Endodermal cell (in vitro differentiated cells): ENCODE measurements at regions not wholly inside any gene's neighbourhood (a gene's known extent, or its start where the extent isn't known, plus 50 kb on each side); places are given as distances from the start of the nearest gene placed in this dataset.

ENCODE experiments used
- DNase-seq: peaks from one replicate; pipeline ENCODE4 v3.0.0-alpha.2; 2017
- H3K27ac ChIP-seq: 2 replicates; pipeline ENCODE4 v1.5.1; 2013; ENCODE audit warnings: mild to moderate bottlenecking, low read depth, low read length, moderate library complexity
- H3K27me3 ChIP-seq: 2 replicates; pipeline ENCODE4 v1.6.1; 2013; ENCODE audit warnings: mild to moderate bottlenecking, low read length, moderate library complexity; ENCODE audit not compliant: insufficient read depth, control insufficient read depth, poor library complexity, severe bottlenecking
- H3K36me3 ChIP-seq: 2 replicates; pipeline ENCODE4 v1.7.0; 2013; ENCODE audit warnings: mild to moderate bottlenecking, low read length, moderate library complexity; ENCODE audit not compliant: control insufficient read depth, insufficient read depth
- H3K4me1 ChIP-seq: one replicate; pipeline ENCODE4 v1.7.0; 2013; ENCODE audit warnings: low read length; ENCODE audit not compliant: control insufficient read depth, insufficient read depth
- H3K4me3 ChIP-seq: 2 replicates; pipeline ENCODE4 v1.5.1; 2013; ENCODE audit warnings: mild to moderate bottlenecking, low read length, moderate library complexity
- H3K9ac ChIP-seq: 2 replicates; pipeline ENCODE4 v1.6.1; 2013; ENCODE audit warnings: mild to moderate bottlenecking, low read length, moderate library complexity; ENCODE audit not compliant: poor library complexity, severe bottlenecking; ENCODE audit errors: extremely low read depth
- H3K9me3 ChIP-seq: 2 replicates; pipeline ENCODE4 v1.6.1; 2013; ENCODE audit warnings: mild to moderate bottlenecking, low read length, moderate library complexity; ENCODE audit not compliant: control insufficient read depth
- H3K27ac Mint-ChIP-seq: 2 replicates; pipeline ENCODE4 v1.8.0; 2020; ENCODE audit warnings: mixed read lengths
- H3K27me3 Mint-ChIP-seq: 2 replicates; pipeline ENCODE4 v1.8.0; 2021; ENCODE audit warnings: mild to moderate bottlenecking, mixed read lengths; ENCODE audit not compliant: insufficient read depth
- H3K36me3 Mint-ChIP-seq: 2 replicates; pipeline ENCODE4 v1.8.0; 2020; ENCODE audit warnings: low read depth, mixed read lengths
- H3K4me1 Mint-ChIP-seq: 2 replicates; pipeline ENCODE4 v1.8.0; 2020; ENCODE audit warnings: mixed read lengths
- H3K4me3 Mint-ChIP-seq: 2 replicates; pipeline ENCODE4 v1.8.0; 2020; ENCODE audit warnings: mild to moderate bottlenecking, moderate library complexity, mixed read lengths
- H3K9me3 Mint-ChIP-seq: 2 replicates; pipeline ENCODE4 v1.8.0; 2020; ENCODE audit warnings: mild to moderate bottlenecking, mixed read lengths
- CTCF ChIP-seq: fragments of 200-600 bp; sonication (generic); conservative IDR thresholded peaks from 2 replicates; pipeline ENCODE4 v1.5.0; 2021; ENCODE audit warnings: antibody characterized with exemption, mild to moderate bottlenecking
- WGBS, 2 experiments: methylation state at CpG; one replicate each; pipeline versions ENCODE4 v1.1.5 to v1.1.7; 2013; ENCODE audit warnings: missing lambda C conversion rate in 2 of 2, mixed read lengths in 1 of 2; ENCODE audit not compliant: insufficient coverage in 1 of 2, insufficient read length in 1 of 2; 5-methylcytosine and 5-hydroxymethylcytosine counted together

- Mint-ChIP-seq H3K36me3 (no peaks in the 10 kb centered on the region), H3K27ac (no peak overlapping the region), H3K4me1 (peaks cover 8% of the 10 kb centered on the region), H3K9me3 (no peaks in the 10 kb centered on the region), H3K4me3 (no peak overlapping the region), H3K27me3 (peaks cover 6% of the 10 kb centered on the region)
- no peak for DNase-seq
- H3K27me3 ChIP-seq, result peaks cover 27% of the 10 kb centered on the region
- no peak overlapping the region for H3K9ac ChIP-seq
- WGBS, 2 experiments, result 86 to 97% methylated on average over 3 to 4 of the region's 4 CpGs
- no peaks in the 10 kb centered on the region for H3K9me3 ChIP-seq
- H3K4me3 ChIP-seq, result no peak overlapping the region
- H3K4me1 ChIP-seq, result no peaks in the 10 kb centered on the region
- H3K27ac ChIP-seq, result no peak overlapping the region
- TF ChIP-seq CTCF, result no peak
- H3K36me3 ChIP-seq, result no peaks in the 10 kb centered on the region
These were observed 246.4 kb downstream of the ACTL7B start for GRCh38 chr9:108609227-108609896.

GRCh38 chr9:108607607-108608006 lies 248.2 kb downstream of the ACTL7B start:
- Histone ChIP-seq H3K27me3 (peaks cover 20% of the 10 kb centered on the region), H3K27ac (no peak overlapping the region), H3K9me3 (no peaks in the 10 kb centered on the region), H3K4me3 (no peak overlapping the region), H3K9ac (no peak overlapping the region), H3K4me1 (peaks cover 4% of the 10 kb centered on the region), H3K36me3 (no peaks in the 10 kb centered on the region)
- H3K27ac Mint-ChIP-seq, result no peak overlapping the region
- H3K9me3 Mint-ChIP-seq, result no peaks in the 10 kb centered on the region
- H3K4me3 Mint-ChIP-seq, result no peak overlapping the region
- WGBS, 2 experiments, result 83 to 90% methylated on average over 3 to 4 of the region's 4 CpGs
- H3K36me3 Mint-ChIP-seq, result no peaks in the 10 kb centered on the region
- peaks cover 10% of the 10 kb centered on the region for H3K27me3 Mint-ChIP-seq
- no peak for TF ChIP-seq CTCF
- no peak for DNase-seq
- peaks cover 21% of the 10 kb centered on the region for H3K4me1 Mint-ChIP-seq

GRCh38 chr9:108606401-108606800 lies 249.4 kb downstream of the ACTL7B start:
- no peak for TF ChIP-seq CTCF
- no peaks in the 10 kb centered on the region for H3K9me3 Mint-ChIP-seq
- no peak overlapping the region for H3K27ac Mint-ChIP-seq
- Histone ChIP-seq H3K4me1 (peaks cover 4% of the 10 kb centered on the region), H3K36me3 (no peaks in the 10 kb centered on the region), H3K27me3 (peaks cover 26% of the 10 kb centered on the region), H3K9ac (no peak overlapping the region), H3K27ac (no peak overlapping the region), H3K4me3 (no peak overlapping the region), H3K9me3 (no peaks in the 10 kb centered on the region)
- WGBS, 2 experiments, result 91 to 100% methylated on average over 1 to 4 of the region's 4 CpGs
- H3K27me3 Mint-ChIP-seq, result peaks cover 18% of the 10 kb centered on the region
- no peaks in the 10 kb centered on the region for H3K36me3 Mint-ChIP-seq
- DNase-seq, result no peak
- H3K4me1 Mint-ChIP-seq, result peaks cover 21% of the 10 kb centered on the region
- H3K4me3 Mint-ChIP-seq, result no peak overlapping the region
